ENCODE measurements at regions not wholly inside any gene's neighbourhood (a gene's known extent, or its start where the extent isn't known, plus 50 kb on each side); places are given as distances from the start of the nearest gene placed in this dataset.

GRCh38 chr12:65755596-65755978, 68.7 kb upstream of the HMGA2 start:
- TF ChIP-seq CTCF (IDR thresholded peaks at IDR 0.05), result no peak
- TF ChIP-seq POLR2A (IDR thresholded peaks at IDR 0.05), result no peak
- TF ChIP-seq EP300 (IDR thresholded peaks at IDR 0.05), result no peak
